Right lobe of liver (tissue), 4 donors: ENCODE measurements at regions not wholly inside any gene's neighbourhood (a gene's known extent, or its start where the extent isn't known, plus 50 kb on each side); places are given as distances from the start of the nearest gene placed in this dataset.

Source experiments
- POLR2A ChIP-seq: fragments of 450-650 bp; IDR thresholded peaks from one replicate; pipeline ENCODE4 v1.6.1; 2017; ENCODE audit warnings: antibody characterized with exemption, mild to moderate bottlenecking
- TF ChIP-seq, protein P1 (sequence below), 4 donors: fragments of 200-600 bp in 3 of 4; fragments of 450-650 bp in 1 of 4; IDR thresholded peaks; one replicate each; pipeline versions ENCODE4 v1.5.1 to v1.8.0; 2016 to 2022; ENCODE audit warnings: antibody characterized with exemption in 4 of 4, mild to moderate bottlenecking in 2 of 4
- donor health status: DM: no; HTN: no; CAD: no.
- donor health status: DM: no; HTN: no; CAD: no.
- donor health status: DM: no; HTN: yes; CAD: no.

DNA sequence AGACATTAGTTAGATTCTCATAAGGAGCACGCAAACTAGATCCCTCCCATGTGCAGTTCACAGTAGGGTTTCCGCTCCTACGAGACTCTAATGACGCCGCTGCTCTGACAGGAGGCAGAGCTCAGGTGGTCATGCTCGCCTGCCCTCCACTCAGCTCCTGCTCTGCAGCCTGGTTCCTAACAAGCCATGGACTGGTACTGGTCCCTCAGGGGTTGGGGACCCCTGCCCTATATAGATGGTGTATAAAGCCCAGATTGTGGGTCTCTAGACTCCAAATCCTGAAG, 52.1 kb upstream of the LYRM9 start:
- TF ChIP-seq POLR2A, result no peak
- TF ChIP-seq, protein P1, sequence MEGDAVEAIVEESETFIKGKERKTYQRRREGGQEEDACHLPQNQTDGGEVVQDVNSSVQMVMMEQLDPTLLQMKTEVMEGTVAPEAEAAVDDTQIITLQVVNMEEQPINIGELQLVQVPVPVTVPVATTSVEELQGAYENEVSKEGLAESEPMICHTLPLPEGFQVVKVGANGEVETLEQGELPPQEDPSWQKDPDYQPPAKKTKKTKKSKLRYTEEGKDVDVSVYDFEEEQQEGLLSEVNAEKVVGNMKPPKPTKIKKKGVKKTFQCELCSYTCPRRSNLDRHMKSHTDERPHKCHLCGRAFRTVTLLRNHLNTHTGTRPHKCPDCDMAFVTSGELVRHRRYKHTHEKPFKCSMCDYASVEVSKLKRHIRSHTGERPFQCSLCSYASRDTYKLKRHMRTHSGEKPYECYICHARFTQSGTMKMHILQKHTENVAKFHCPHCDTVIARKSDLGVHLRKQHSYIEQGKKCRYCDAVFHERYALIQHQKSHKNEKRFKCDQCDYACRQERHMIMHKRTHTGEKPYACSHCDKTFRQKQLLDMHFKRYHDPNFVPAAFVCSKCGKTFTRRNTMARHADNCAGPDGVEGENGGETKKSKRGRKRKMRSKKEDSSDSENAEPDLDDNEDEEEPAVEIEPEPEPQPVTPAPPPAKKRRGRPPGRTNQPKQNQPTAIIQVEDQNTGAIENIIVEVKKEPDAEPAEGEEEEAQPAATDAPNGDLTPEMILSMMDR (IDR thresholded peaks at IDR 0.05), result no peak
